ENCODE measurements at regions not wholly inside any gene's neighbourhood (a gene's known extent, or its start where the extent isn't known, plus 50 kb on each side); places are given as distances from the start of the nearest gene placed in this dataset.
"Not testable (repeated sequence)": the region's sequence is repeated elsewhere in the genome, so short reads cannot be mapped to it uniquely, and the experiment has no call there.

DNA sequence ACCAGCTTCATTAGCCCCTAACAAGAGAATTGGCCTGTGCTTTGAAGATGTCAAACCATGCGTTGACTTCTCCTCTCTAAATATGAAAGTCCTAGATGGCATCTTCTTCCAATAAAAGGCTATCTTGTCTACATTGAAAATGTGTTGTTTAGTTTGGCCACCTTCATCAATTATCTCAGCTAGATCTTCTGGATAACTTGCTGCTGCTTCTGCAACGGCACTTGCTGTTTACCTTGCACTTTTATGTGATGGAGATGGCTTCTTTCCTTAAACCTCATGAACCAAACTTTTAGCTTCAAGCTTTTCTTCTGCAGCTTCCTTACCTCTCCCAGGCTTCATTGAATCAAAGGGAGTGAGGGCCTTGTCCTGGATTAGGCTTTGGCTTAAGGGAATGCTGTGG lies 58.6 kb upstream of the CSNK1E start:
- not testable (repeated sequence) for H3K4me3 ChIP-seq (ENCODE audit: low read depth, low read length); DNase-seq (ENCODE audit: low read depth)

DNA sequence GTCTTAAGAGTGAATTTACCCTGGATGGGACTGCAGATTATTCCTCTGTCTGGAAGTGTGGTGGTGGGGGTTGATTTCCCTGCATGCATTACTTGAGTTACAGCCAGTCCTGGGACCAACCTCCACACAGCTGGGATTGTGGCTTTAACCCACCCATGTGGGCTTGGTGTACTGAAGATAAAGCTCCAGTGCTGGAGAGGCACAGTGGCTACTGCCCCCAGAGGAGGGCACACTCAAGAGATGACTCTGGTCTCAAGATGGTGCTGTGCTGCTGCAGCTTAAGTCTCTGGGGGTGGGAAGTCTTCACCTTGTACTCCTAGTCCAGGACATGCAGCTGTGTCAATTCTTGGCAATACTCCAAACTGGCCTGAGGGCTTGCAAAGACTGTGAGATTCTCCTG lies 57.8 kb upstream of the CSNK1E start:
- not testable (repeated sequence) for DNase-seq (ENCODE audit: low read depth); H3K4me3 ChIP-seq (ENCODE audit: low read depth, low read length)

GRCh38 chr22:38374433-38374831 lies 57.2 kb upstream of the CSNK1E start:
- not testable (repeated sequence) for H3K4me3 ChIP-seq (ENCODE audit: low read depth, low read length)
- DNase-seq (ENCODE audit: low read depth) = peak; percentile 31

DNA sequence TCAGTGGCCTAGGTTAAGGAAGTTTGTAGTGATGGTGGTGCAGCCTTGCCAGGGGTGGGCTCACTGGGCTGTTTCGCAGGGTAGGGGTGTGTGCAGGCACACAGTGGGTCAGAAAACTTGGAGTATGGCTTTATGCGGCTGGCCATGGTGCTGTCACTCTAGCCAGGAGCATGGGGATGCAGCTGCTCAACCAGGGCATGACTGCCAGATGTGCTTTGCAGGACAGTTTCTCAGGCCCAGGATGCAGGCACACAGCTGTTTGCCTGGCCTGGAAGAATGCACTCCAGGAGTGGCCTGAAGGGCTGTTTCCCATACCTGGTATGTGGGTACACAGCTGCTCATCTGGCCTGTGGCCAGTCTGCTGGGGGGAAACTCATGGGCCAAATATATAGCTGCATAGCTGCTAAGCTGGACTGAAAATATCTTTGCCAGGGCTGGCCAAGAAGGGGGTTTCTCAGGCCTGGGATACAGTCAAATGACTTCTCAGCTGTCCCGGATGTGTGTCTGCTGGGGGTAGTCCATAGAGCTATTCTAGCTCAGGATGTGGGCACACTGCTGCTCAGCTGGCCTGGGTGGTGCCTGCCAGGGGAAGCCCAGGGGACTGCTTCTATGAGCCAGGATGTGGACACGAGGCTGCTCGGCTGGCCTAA lies 56.7 kb upstream of the CSNK1E start:
- DNase-seq (ENCODE audit: low read depth) = peak; percentile 43

GRCh38 chr22:38372665-38373064 lies 55.4 kb upstream of the CSNK1E start:
- H3K4me3 ChIP-seq (ENCODE audit: low read depth, low read length); DNase-seq (ENCODE audit: low read depth): not testable (repeated sequence)

More for the DNA sequence above, 56.7 kb upstream of the CSNK1E start:
- H3K4me3 ChIP-seq (ENCODE audit: low read depth, low read length) = not testable (repeated sequence)

GRCh38 chr22:38370490-38370889 lies 53.3 kb upstream of the CSNK1E start:
- not testable (repeated sequence) for H3K4me3 ChIP-seq (ENCODE audit: low read depth, low read length); DNase-seq (ENCODE audit: low read depth)

DNA sequence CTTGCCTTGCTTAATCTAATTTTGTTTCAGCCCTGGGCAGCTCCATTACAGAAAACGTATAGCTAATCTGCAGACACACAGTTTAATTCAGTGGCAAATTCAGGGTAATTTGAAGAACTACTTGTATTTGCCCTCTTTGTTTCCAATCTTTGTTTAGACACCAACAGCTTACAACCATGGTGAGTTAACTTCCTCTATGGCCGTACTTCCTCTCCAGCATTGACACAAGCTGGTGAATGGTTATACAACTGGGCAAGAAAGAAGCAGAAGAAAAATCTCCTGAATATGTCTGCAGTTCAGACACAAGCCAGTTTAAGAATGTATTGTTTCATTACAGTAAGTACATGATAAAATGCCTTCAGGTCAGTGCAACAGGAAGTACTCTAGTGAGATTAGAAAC lies 51.9 kb upstream of the CSNK1E start:
- H3K4me3 ChIP-seq (ENCODE audit: low read depth, low read length); DNase-seq (ENCODE audit: low read depth): not testable (repeated sequence)

All from skeletal muscle cell (primary cell).